NCI-H345 treated with DMSO at 0.1 percent for 48 hours (cell line): ENCODE measurements at regions not wholly inside any gene's neighbourhood (a gene's known extent, or its start where the extent isn't known, plus 50 kb on each side); places are given as distances from the start of the nearest gene placed in this dataset.
A peak's percentile ranks its signal among the peaks of the same experiment; 100 is the strongest.
"Not testable (repeated sequence)": the region's sequence is repeated elsewhere in the genome, so short reads cannot be mapped to it uniquely, and the experiment has no call there.

ENCODE experiments used
- DNase-seq: peaks from one replicate; lab custom pipeline; 2025; ENCODE audit not compliant: unreplicated experiment; lab: John Stamatoyannopoulos, UW

GRCh38 chr6:830667-831327 lies 137.9 kb upstream of the EXOC2 start:
- no peak for DNase-seq

GRCh38 chr6:829656-830055 lies 136.7 kb upstream of the EXOC2 start:
- no peak for DNase-seq

GRCh38 chr6:827431-827830 lies 134.5 kb upstream of the EXOC2 start:
- no peak for DNase-seq

GRCh38 chr6:819122-819521 lies 126.2 kb upstream of the EXOC2 start:
- no peak for DNase-seq

GRCh38 chr6:818196-818595 lies 125.3 kb upstream of the EXOC2 start:
- no peak for DNase-seq

- no peak for DNase-seq
Observed at GRCh38 chr6:816510-817084, 123.7 kb upstream of the EXOC2 start.

GRCh38 chr6:815348-815738 lies 122.4 kb upstream of the EXOC2 start:
- no peak for DNase-seq

- DNase-seq = no peak
Observed at GRCh38 chr6:814378-815347, 121.7 kb upstream of the EXOC2 start.

- DNase-seq = no peak
Observed at GRCh38 chr6:811831-812230, 118.9 kb upstream of the EXOC2 start.

GRCh38 chr6:811191-811590 lies 118.3 kb upstream of the EXOC2 start:
- DNase-seq = no peak

- DNase-seq = no peak
Observed at GRCh38 chr6:804771-805170, 111.8 kb upstream of the EXOC2 start.

GRCh38 chr6:804317-804716 lies 111.4 kb upstream of the EXOC2 start:
- DNase-seq = no peak

GRCh38 chr6:803191-803977 lies 110.4 kb upstream of the EXOC2 start:
- no peak for DNase-seq

GRCh38 chr6:802701-803100 lies 109.8 kb upstream of the EXOC2 start:
- DNase-seq = no peak

- DNase-seq = not testable (repeated sequence)
Observed at GRCh38 chr6:802223-802622, 109.3 kb upstream of the EXOC2 start.

GRCh38 chr6:799769-800168 lies 106.8 kb upstream of the EXOC2 start:
- no peak for DNase-seq

- DNase-seq = peak; percentile 0
Observed at GRCh38 chr6:797479-798077, 104.6 kb upstream of the EXOC2 start.

- DNase-seq = no peak
Observed at GRCh38 chr6:795046-795685, 102.2 kb upstream of the EXOC2 start.

GRCh38 chr6:793261-793660 lies 100.3 kb upstream of the EXOC2 start:
- DNase-seq = no peak

- no peak for DNase-seq
Observed at GRCh38 chr6:792662-793061, 99.7 kb upstream of the EXOC2 start.
